ENCODE measurements at regions not wholly inside any gene's neighbourhood (a gene's known extent, or its start where the extent isn't known, plus 50 kb on each side); places are given as distances from the start of the nearest gene placed in this dataset.

DNA sequence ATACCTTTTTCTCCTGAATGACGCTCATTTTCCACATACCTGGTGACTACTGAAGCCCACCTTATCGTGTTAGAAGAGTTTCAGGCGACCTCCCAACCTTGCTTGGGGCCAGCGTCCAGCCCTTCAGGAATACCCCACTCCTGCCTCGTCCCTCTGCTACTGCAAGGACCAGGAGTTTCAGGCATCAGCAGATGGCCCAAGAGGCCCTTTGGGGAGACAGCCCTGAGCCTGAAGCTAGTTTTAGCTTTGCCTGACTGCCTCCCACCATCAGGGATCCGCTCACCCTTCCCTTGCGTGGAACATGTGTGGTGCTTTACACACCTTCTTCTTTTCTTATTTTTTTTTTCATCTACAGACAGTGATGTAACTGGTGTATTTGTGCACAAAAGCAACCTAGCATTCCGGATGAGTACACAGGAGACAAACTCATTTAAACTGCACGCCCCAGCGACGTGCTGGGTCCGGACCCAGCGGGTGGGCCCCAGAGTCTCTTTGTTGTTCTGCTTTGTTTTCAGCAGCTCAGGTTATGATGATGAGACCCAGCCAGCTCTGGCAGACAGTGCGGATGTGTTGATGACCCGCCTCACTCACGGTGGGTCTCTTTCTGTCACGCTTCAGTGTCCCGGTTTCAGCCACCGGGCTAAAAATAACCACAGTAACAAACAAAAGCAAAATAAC, 242.4 kb downstream of the C16orf95 start:
- no peak for TF ChIP-seq EZH2 (IDR thresholded peaks at IDR 0.05; ENCODE audit: borderline replicate concordance, low read depth, low read length, severe bottlenecking)
- TF ChIP-seq, protein P1, sequence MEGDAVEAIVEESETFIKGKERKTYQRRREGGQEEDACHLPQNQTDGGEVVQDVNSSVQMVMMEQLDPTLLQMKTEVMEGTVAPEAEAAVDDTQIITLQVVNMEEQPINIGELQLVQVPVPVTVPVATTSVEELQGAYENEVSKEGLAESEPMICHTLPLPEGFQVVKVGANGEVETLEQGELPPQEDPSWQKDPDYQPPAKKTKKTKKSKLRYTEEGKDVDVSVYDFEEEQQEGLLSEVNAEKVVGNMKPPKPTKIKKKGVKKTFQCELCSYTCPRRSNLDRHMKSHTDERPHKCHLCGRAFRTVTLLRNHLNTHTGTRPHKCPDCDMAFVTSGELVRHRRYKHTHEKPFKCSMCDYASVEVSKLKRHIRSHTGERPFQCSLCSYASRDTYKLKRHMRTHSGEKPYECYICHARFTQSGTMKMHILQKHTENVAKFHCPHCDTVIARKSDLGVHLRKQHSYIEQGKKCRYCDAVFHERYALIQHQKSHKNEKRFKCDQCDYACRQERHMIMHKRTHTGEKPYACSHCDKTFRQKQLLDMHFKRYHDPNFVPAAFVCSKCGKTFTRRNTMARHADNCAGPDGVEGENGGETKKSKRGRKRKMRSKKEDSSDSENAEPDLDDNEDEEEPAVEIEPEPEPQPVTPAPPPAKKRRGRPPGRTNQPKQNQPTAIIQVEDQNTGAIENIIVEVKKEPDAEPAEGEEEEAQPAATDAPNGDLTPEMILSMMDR (IDR thresholded peaks at IDR 0.05; ENCODE audit: borderline replicate concordance, extremely low read depth, low read length, poor library complexity, severe bottlenecking): no peak
